GM23338 (cell line): ENCODE measurements at regions not wholly inside any gene's neighbourhood (a gene's known extent, or its start where the extent isn't known, plus 50 kb on each side); places are given as distances from the start of the nearest gene placed in this dataset.

ENCODE experiments used
- ATAC-seq: fragments of 200-7000 bp; cut with Tn5 transposase; 3 replicates; pipeline ENCODE4 v1.9.1; 2020
- DNase-seq: peaks from one replicate; pipeline ENCODE4 v3.0.0-alpha.2; 2015; ENCODE audit warnings: low spot score
- H2AFZ ChIP-seq: fragments of 200-600 bp; sonication (generic); 2 replicates; pipeline ENCODE4 v1.8.0; 2016; ENCODE audit warnings: antibody characterized with exemption, mild to moderate bottlenecking, moderate library complexity
- H3F3A ChIP-seq: fragments of 200-600 bp; sonication (generic); replicated peaks from 2 replicates; pipeline ENCODE4 v1.8.0; 2017; ENCODE audit warnings: antibody characterized with exemption, mixed run types, low read depth
- H3K27ac ChIP-seq: fragments of 200-600 bp; sonication (generic); 2 replicates; pipeline ENCODE4 v1.6.1; 2016; ENCODE audit warnings: low read depth
- H3K27me3 ChIP-seq: fragments of 200-600 bp; sonication (generic); 2 replicates; pipeline ENCODE4 v1.8.0; 2016; ENCODE audit warnings: mild to moderate bottlenecking, mixed run types, moderate library complexity; ENCODE audit not compliant: insufficient read depth
- H3K36me3 ChIP-seq: fragments of 200-600 bp; sonication (generic); 2 replicates; pipeline ENCODE4 v1.8.0; 2016; ENCODE audit warnings: mild to moderate bottlenecking; ENCODE audit not compliant: insufficient read depth
- H3K4me1 ChIP-seq: fragments of 200-600 bp; sonication (generic); 2 replicates; pipeline ENCODE4 v1.8.0; 2016; ENCODE audit warnings: mild to moderate bottlenecking, moderate library complexity; ENCODE audit not compliant: insufficient read depth
- H3K4me2 ChIP-seq: fragments of 200-600 bp; sonication (generic); 2 replicates; pipeline ENCODE4 v1.7.1; 2017; ENCODE audit warnings: mixed run types
- H3K4me3 ChIP-seq: fragments of 200-600 bp; sonication (generic); 2 replicates; pipeline ENCODE4 v1.6.1; 2016; ENCODE audit warnings: mixed run types
- H3K79me2 ChIP-seq: fragments of 200-600 bp; sonication (generic); replicated peaks from 2 replicates; pipeline ENCODE4 v1.8.0; 2017; ENCODE audit warnings: mild to moderate bottlenecking; ENCODE audit not compliant: insufficient read depth
- H3K9me2 ChIP-seq: fragments of 200-600 bp; sonication (generic); 2 replicates; pipeline ENCODE4 v1.8.0; 2017; ENCODE audit not compliant: insufficient read depth
- H4K20me1 ChIP-seq: fragments of 200-600 bp; sonication (generic); replicated peaks from 2 replicates; pipeline ENCODE4 v1.8.0; 2017; ENCODE audit warnings: mild to moderate bottlenecking; ENCODE audit not compliant: insufficient read depth
- H3K27ac Mint-ChIP-seq: 2 replicates; pipeline ENCODE4 v1.8.0; 2020; ENCODE audit warnings: inconsistent platforms, mild to moderate bottlenecking, moderate library complexity, mixed read lengths
- H3K27me3 Mint-ChIP-seq: 3 replicates; pipeline ENCODE4 v1.8.0; 2022; ENCODE audit warnings: low read depth, mild to moderate bottlenecking, moderate library complexity, mixed read lengths, inconsistent platforms; ENCODE audit not compliant: insufficient read depth, poor library complexity
- H3K36me3 Mint-ChIP-seq: 3 replicates; pipeline ENCODE4 v1.8.0; 2021; ENCODE audit warnings: low read depth, mild to moderate bottlenecking, inconsistent platforms, moderate library complexity, mixed read lengths
- H3K4me1 Mint-ChIP-seq: 3 replicates; pipeline ENCODE4 v1.8.0; 2020; ENCODE audit warnings: mild to moderate bottlenecking, inconsistent platforms, mixed read lengths
- H3K4me3 Mint-ChIP-seq: 3 replicates; pipeline ENCODE4 v1.8.0; 2021; ENCODE audit warnings: moderate library complexity, mild to moderate bottlenecking, inconsistent platforms, mixed read lengths
- H3K9me3 Mint-ChIP-seq: 3 replicates; pipeline ENCODE4 v1.8.0; 2020; ENCODE audit warnings: moderate library complexity, mild to moderate bottlenecking, inconsistent platforms, mixed read lengths
- CREB1 ChIP-seq: fragments of 250-450 bp; sonication (Bioruptor Pico); IDR thresholded peaks from 2 replicates; pipeline ENCODE4 v1.5.0; 2020; ENCODE audit warnings: low read depth, mild to moderate bottlenecking, moderate library complexity
- ETS1 ChIP-seq: IDR thresholded peaks from 2 replicates; pipeline ENCODE4 v1.6.1; 2016; ENCODE audit warnings: antibody characterized with exemption
- EZH2phosphoT487 ChIP-seq: fragments of 200-600 bp; sonication (generic); IDR thresholded peaks from one replicate; pipeline ENCODE4 v1.8.1; 2018; ENCODE audit warnings: antibody characterized with exemption; ENCODE audit not compliant: unreplicated experiment
- JUNB ChIP-seq: IDR thresholded peaks from one replicate; pipeline ENCODE4 v1.6.1; 2016; ENCODE audit warnings: antibody characterized with exemption; ENCODE audit not compliant: unreplicated experiment
- REST ChIP-seq: IDR thresholded peaks from one replicate; pipeline ENCODE4 v1.6.1; 2018; ENCODE audit warnings: antibody characterized with exemption; ENCODE audit not compliant: unreplicated experiment
- ZNF114 ChIP-seq: fragments of 250-450 bp; sonication (Bioruptor Pico); IDR thresholded peaks from 2 replicates; pipeline ENCODE4 v1.5.0; 2020; ENCODE audit warnings: mild to moderate bottlenecking, moderate library complexity
- ZNF331 ChIP-seq: fragments of 250-450 bp; sonication (Bioruptor Pico); IDR thresholded peaks from 2 replicates; pipeline ENCODE4 v1.5.0; 2020; ENCODE audit warnings: low read depth, mild to moderate bottlenecking, moderate library complexity
- TF ChIP-seq, protein P1 (sequence below): fragments of 250-450 bp; sonication (Bioruptor Pico); IDR thresholded peaks from 2 replicates; pipeline ENCODE4 v1.5.0; 2020; ENCODE audit warnings: mild to moderate bottlenecking, moderate library complexity

GRCh38 chr16:65574326-65574966 is 452.6 kb upstream of the CDH11 start:
- Mint-ChIP-seq H3K27me3 (peaks cover 3% of the 10 kb centered on the region), H3K4me3 (no peak overlapping the region), H3K36me3 (peaks cover 4% of the 10 kb centered on the region; the same call in 1 of the 3 replicates), H3K4me1 (peaks cover 12% of the 10 kb centered on the region), H3K27ac (no peak overlapping the region), H3K9me3 (peaks cover 8% of the 10 kb centered on the region; the same call in 2 of the 3 replicates)
- Histone ChIP-seq H4K20me1 (no peaks in the 10 kb centered on the region), H3K4me2 (no peak overlapping the region), H3F3A (no peaks in the 10 kb centered on the region), H3K27ac (no peak overlapping the region), H3K79me2 (no peaks in the 10 kb centered on the region), H3K4me1 (0 out of 2 replicates have a peak, but pooled peaks cover 6% of the 10 kb centered on the region), H3K27me3 (no peaks in the 10 kb centered on the region), H2AFZ (no peak overlapping the region), H3K36me3 (no peaks in the 10 kb centered on the region), H3K9me2 (peaks cover 3% of the 10 kb centered on the region), H3K4me3 (no peak overlapping the region)
- ATAC-seq (no peak), DNase-seq (no peak)
- no peak for TF ChIP-seq EZH2phosphoT487

- no peaks in the 10 kb centered on the region for H4K20me1 ChIP-seq
- H3K27ac Mint-ChIP-seq: no peak overlapping the region
- no peaks in the 10 kb centered on the region for H3K36me3 ChIP-seq
- no peak overlapping the region for H3K4me2 ChIP-seq
- H3K36me3 Mint-ChIP-seq: peaks cover 4% of the 10 kb centered on the region; the same call in 1 of the 3 replicates
- no peak overlapping the region for H2AFZ ChIP-seq
- H3K4me3 ChIP-seq: no peak overlapping the region
- ATAC-seq: no peak
- H3K27me3 ChIP-seq: no peaks in the 10 kb centered on the region
- peaks cover 3% of the 10 kb centered on the region; the same call in 2 of the 3 replicates for H3K4me1 Mint-ChIP-seq
- H3K9me2 ChIP-seq: no peaks in the 10 kb centered on the region
- H3K27ac ChIP-seq: no peak overlapping the region
- H3K9me3 Mint-ChIP-seq: peaks cover 9% of the 10 kb centered on the region; the same call in 2 of the 3 replicates
- H3K79me2 ChIP-seq: no peaks in the 10 kb centered on the region
- H3K4me3 Mint-ChIP-seq: no peak overlapping the region
- H3F3A ChIP-seq: no peaks in the 10 kb centered on the region
- no peaks in the 10 kb centered on the region for H3K4me1 ChIP-seq
- no peak for DNase-seq
- peaks cover 3% of the 10 kb centered on the region for H3K27me3 Mint-ChIP-seq
- TF ChIP-seq CREB1 (CRISPR knock-in tag) (no peak), JUNB (no peak), ZNF331 (CRISPR knock-in tag) (no peak), EZH2phosphoT487 (no peak), ETS1 (no peak), ZNF114 (no peak), REST (no peak)
- TF ChIP-seq, protein P1, sequence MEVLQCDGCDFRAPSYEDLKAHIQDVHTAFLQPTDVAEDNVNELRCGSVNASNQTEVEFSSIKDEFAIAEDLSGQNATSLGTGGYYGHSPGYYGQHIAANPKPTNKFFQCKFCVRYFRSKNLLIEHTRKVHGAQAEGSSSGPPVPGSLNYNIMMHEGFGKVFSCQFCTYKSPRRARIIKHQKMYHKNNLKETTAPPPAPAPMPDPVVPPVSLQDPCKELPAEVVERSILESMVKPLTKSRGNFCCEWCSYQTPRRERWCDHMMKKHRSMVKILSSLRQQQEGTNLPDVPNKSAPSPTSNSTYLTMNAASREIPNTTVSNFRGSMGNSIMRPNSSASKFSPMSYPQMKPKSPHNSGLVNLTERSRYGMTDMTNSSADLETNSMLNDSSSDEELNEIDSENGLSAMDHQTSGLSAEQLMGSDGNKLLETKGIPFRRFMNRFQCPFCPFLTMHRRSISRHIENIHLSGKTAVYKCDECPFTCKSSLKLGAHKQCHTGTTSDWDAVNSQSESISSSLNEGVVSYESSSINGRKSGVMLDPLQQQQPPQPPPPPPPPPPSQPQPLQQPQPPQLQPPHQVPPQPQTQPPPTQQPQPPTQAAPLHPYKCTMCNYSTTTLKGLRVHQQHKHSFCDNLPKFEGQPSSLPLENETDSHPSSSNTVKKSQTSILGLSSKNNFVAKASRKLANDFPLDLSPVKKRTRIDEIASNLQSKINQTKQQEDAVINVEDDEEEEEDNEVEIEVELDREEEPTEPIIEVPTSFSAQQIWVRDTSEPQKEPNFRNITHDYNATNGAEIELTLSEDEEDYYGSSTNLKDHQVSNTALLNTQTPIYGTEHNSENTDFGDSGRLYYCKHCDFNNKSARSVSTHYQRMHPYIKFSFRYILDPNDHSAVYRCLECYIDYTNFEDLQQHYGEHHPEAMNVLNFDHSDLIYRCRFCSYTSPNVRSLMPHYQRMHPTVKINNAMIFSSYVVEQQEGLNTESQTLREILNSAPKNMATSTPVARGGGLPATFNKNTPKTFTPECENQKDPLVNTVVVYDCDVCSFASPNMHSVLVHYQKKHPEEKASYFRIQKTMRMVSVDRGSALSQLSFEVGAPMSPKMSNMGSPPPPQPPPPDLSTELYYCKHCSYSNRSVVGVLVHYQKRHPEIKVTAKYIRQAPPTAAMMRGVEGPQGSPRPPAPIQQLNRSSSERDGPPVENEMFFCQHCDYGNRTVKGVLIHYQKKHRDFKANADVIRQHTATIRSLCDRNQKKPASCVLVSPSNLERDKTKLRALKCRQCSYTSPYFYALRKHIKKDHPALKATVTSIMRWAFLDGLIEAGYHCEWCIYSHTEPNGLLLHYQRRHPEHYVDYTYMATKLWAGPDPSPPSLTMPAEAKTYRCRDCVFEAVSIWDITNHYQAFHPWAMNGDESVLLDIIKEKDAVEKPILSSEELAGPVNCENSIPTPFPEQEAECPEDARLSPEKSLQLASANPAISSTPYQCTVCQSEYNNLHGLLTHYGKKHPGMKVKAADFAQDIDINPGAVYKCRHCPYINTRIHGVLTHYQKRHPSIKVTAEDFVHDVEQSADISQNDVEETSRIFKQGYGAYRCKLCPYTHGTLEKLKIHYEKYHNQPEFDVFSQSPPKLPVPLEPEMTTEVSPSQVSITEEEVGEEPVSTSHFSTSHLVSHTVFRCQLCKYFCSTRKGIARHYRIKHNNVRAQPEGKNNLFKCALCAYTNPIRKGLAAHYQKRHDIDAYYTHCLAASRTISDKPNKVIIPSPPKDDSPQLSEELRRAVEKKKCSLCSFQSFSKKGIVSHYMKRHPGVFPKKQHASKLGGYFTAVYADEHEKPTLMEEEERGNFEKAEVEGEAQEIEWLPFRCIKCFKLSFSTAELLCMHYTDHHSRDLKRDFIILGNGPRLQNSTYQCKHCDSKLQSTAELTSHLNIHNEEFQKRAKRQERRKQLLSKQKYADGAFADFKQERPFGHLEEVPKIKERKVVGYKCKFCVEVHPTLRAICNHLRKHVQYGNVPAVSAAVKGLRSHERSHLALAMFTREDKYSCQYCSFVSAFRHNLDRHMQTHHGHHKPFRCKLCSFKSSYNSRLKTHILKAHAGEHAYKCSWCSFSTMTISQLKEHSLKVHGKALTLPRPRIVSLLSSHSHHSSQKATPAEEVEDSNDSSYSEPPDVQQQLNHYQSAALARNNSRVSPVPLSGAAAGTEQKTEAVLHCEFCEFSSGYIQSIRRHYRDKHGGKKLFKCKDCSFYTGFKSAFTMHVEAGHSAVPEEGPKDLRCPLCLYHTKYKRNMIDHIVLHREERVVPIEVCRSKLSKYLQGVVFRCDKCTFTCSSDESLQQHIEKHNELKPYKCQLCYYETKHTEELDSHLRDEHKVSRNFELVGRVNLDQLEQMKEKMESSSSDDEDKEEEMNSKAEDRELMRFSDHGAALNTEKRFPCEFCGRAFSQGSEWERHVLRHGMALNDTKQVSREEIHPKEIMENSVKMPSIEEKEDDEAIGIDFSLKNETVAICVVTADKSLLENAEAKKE (CRISPR knock-in tag): no peak
Measured at GRCh38 chr16:65572156-65572555, 450.3 kb upstream of the CDH11 start.
